Activated naive CD8-positive, alpha-beta T cell treated with anti-CD3 and anti-CD28 coated beads, Interleukin-2, amount 50 U/mL, for 24 hours (primary cell): ENCODE measurements at regions not wholly inside any gene's neighbourhood (a gene's known extent, or its start where the extent isn't known, plus 50 kb on each side); places are given as distances from the start of the nearest gene placed in this dataset.

Experiments used
- ATAC-seq: fragments of 150-1000 bp; cut with Tn5 transposase; one replicate; pipeline ENCODE4 v1.10.0; 2021
- DNase-seq: peaks from one replicate; pipeline ENCODE4 v3.0.0; 2021
- H3K27ac Mint-ChIP-seq: one replicate; pipeline ENCODE4 v1.8.0; 2021; ENCODE audit warnings: mild to moderate bottlenecking, mixed read lengths
- H3K27me3 Mint-ChIP-seq: one replicate; pipeline ENCODE4 v1.8.0; 2021; ENCODE audit warnings: mixed read lengths
- H3K36me3 Mint-ChIP-seq: one replicate; pipeline ENCODE4 v1.8.0; 2021; ENCODE audit warnings: low read depth, mixed read lengths
- H3K4me1 Mint-ChIP-seq: one replicate; pipeline ENCODE4 v1.8.0; 2021; ENCODE audit warnings: mixed read lengths
- H3K4me3 Mint-ChIP-seq: one replicate; pipeline ENCODE4 v1.8.0; 2021; ENCODE audit warnings: mild to moderate bottlenecking, moderate library complexity, mixed read lengths
- H3K9me3 Mint-ChIP-seq: one replicate; pipeline ENCODE4 v1.8.0; 2021; ENCODE audit warnings: mixed read lengths

GRCh38 chr14:48963231-48963790 is 622.9 kb downstream of the RPS29 start:
- H3K36me3 Mint-ChIP-seq = no peaks in the 10 kb centered on the region
- ATAC-seq = no peak
- DNase-seq = no peak
- H3K4me1 Mint-ChIP-seq = no peaks in the 10 kb centered on the region
- H3K27ac Mint-ChIP-seq = no peak overlapping the region
- H3K9me3 Mint-ChIP-seq = no peaks in the 10 kb centered on the region
- no peaks in the 10 kb centered on the region for H3K27me3 Mint-ChIP-seq
- no peak overlapping the region for H3K4me3 Mint-ChIP-seq

- no peak overlapping the region for H3K4me3 Mint-ChIP-seq
- peaks cover 8% of the 10 kb centered on the region for H3K9me3 Mint-ChIP-seq
- no peaks in the 10 kb centered on the region for H3K27me3 Mint-ChIP-seq
- H3K4me1 Mint-ChIP-seq = no peaks in the 10 kb centered on the region
- no peak for DNase-seq
- no peak for ATAC-seq
- no peak overlapping the region for H3K27ac Mint-ChIP-seq
- no peaks in the 10 kb centered on the region for H3K36me3 Mint-ChIP-seq
Measured at GRCh38 chr14:48957486-48957885, 628.7 kb downstream of the RPS29 start.

- Mint-ChIP-seq H3K27ac (no peak overlapping the region), H3K36me3 (no peaks in the 10 kb centered on the region), H3K4me1 (no peaks in the 10 kb centered on the region), H3K27me3 (no peaks in the 10 kb centered on the region), H3K9me3 (peaks cover 8% of the 10 kb centered on the region), H3K4me3 (no peak overlapping the region)
- ATAC-seq (no peak), DNase-seq (no peak)
Measured at GRCh38 chr14:48955857-48956256, 630.3 kb downstream of the RPS29 start.

- Mint-ChIP-seq H3K27ac (no peak overlapping the region), H3K27me3 (peaks cover 4% of the 10 kb centered on the region), H3K4me3 (no peak overlapping the region), H3K9me3 (peaks cover 14% of the 10 kb centered on the region), H3K4me1 (no peaks in the 10 kb centered on the region), H3K36me3 (no peaks in the 10 kb centered on the region)
- ATAC-seq (no peak), DNase-seq (no peak)
Measured at GRCh38 chr14:48954446-48954845, 631.7 kb downstream of the RPS29 start.

- Mint-ChIP-seq H3K27me3 (no peaks in the 10 kb centered on the region), H3K36me3 (no peaks in the 10 kb centered on the region), H3K4me3 (no peak overlapping the region), H3K4me1 (no peaks in the 10 kb centered on the region), H3K9me3 (no peaks in the 10 kb centered on the region), H3K27ac (no peak overlapping the region)
- ATAC-seq (no peak), DNase-seq (no peak)
Measured at GRCh38 chr14:48944809-48945208, 641.4 kb downstream of the RPS29 start.

GRCh38 chr14:48943913-48944312 is 642.3 kb downstream of the RPS29 start:
- Mint-ChIP-seq H3K27me3 (no peaks in the 10 kb centered on the region), H3K27ac (no peak overlapping the region), H3K4me3 (no peak overlapping the region), H3K4me1 (no peaks in the 10 kb centered on the region), H3K36me3 (no peaks in the 10 kb centered on the region), H3K9me3 (peaks cover 6% of the 10 kb centered on the region)
- ATAC-seq = no peak
- DNase-seq = no peak

- DNase-seq (no peak), ATAC-seq (no peak)
- Mint-ChIP-seq H3K9me3 (peaks cover 6% of the 10 kb centered on the region), H3K36me3 (no peaks in the 10 kb centered on the region), H3K27ac (no peak overlapping the region), H3K4me1 (no peaks in the 10 kb centered on the region), H3K4me3 (no peak overlapping the region), H3K27me3 (no peaks in the 10 kb centered on the region)
Measured at GRCh38 chr14:48937541-48938195, 648.5 kb downstream of the RPS29 start.

- H3K27me3 Mint-ChIP-seq = no peaks in the 10 kb centered on the region
- no peak overlapping the region for H3K4me3 Mint-ChIP-seq
- ATAC-seq (no peak), DNase-seq (no peak)
- no peaks in the 10 kb centered on the region for H3K4me1 Mint-ChIP-seq
- no peaks in the 10 kb centered on the region for H3K36me3 Mint-ChIP-seq
- no peak overlapping the region for H3K27ac Mint-ChIP-seq
- H3K9me3 Mint-ChIP-seq = peaks cover 6% of the 10 kb centered on the region
Measured at GRCh38 chr14:48936849-48937248, 649.3 kb downstream of the RPS29 start.

- H3K9me3 Mint-ChIP-seq = peaks cover 6% of the 10 kb centered on the region
- ATAC-seq (no peak), DNase-seq (no peak)
- no peaks in the 10 kb centered on the region for H3K4me1 Mint-ChIP-seq
- no peak overlapping the region for H3K4me3 Mint-ChIP-seq
- H3K27me3 Mint-ChIP-seq = no peaks in the 10 kb centered on the region
- H3K36me3 Mint-ChIP-seq = no peaks in the 10 kb centered on the region
- no peak overlapping the region for H3K27ac Mint-ChIP-seq
Measured at GRCh38 chr14:48936362-48936761, 649.8 kb downstream of the RPS29 start.

GRCh38 chr14:48925184-48925583 is 661.0 kb downstream of the RPS29 start:
- Mint-ChIP-seq H3K27ac (no peak overlapping the region), H3K9me3 (no peaks in the 10 kb centered on the region), H3K4me3 (no peak overlapping the region), H3K27me3 (no peaks in the 10 kb centered on the region), H3K36me3 (no peaks in the 10 kb centered on the region), H3K4me1 (no peaks in the 10 kb centered on the region)
- DNase-seq (no peak), ATAC-seq (no peak)

GRCh38 chr14:48914921-48915320 is 671.3 kb downstream of the RPS29 start:
- ATAC-seq (no peak), DNase-seq (no peak)
- no peaks in the 10 kb centered on the region for H3K36me3 Mint-ChIP-seq
- H3K9me3 Mint-ChIP-seq = peaks cover 13% of the 10 kb centered on the region
- H3K4me3 Mint-ChIP-seq = no peak overlapping the region
- no peak overlapping the region for H3K27ac Mint-ChIP-seq
- H3K27me3 Mint-ChIP-seq = no peaks in the 10 kb centered on the region
- no peaks in the 10 kb centered on the region for H3K4me1 Mint-ChIP-seq

GRCh38 chr14:48914382-48914781 is 671.8 kb downstream of the RPS29 start:
- ATAC-seq (no peak), DNase-seq (no peak)
- H3K27me3 Mint-ChIP-seq = no peaks in the 10 kb centered on the region
- peaks cover 13% of the 10 kb centered on the region for H3K9me3 Mint-ChIP-seq
- no peaks in the 10 kb centered on the region for H3K4me1 Mint-ChIP-seq
- no peak overlapping the region for H3K27ac Mint-ChIP-seq
- H3K4me3 Mint-ChIP-seq = no peak overlapping the region
- H3K36me3 Mint-ChIP-seq = no peaks in the 10 kb centered on the region

- Mint-ChIP-seq H3K4me1 (no peaks in the 10 kb centered on the region), H3K9me3 (no peaks in the 10 kb centered on the region), H3K27me3 (no peaks in the 10 kb centered on the region), H3K27ac (no peak overlapping the region), H3K4me3 (no peak overlapping the region), H3K36me3 (no peaks in the 10 kb centered on the region)
- DNase-seq = no peak
- no peak for ATAC-seq
Measured at GRCh38 chr14:48900565-48900964, 685.6 kb downstream of the RPS29 start.

- Mint-ChIP-seq H3K4me3 (no peak overlapping the region), H3K4me1 (no peaks in the 10 kb centered on the region), H3K36me3 (no peaks in the 10 kb centered on the region), H3K27me3 (no peaks in the 10 kb centered on the region), H3K9me3 (no peaks in the 10 kb centered on the region), H3K27ac (no peak overlapping the region)
- ATAC-seq (no peak), DNase-seq (no peak)
Measured at GRCh38 chr14:48890333-48890732, 695.8 kb downstream of the RPS29 start.

- no peaks in the 10 kb centered on the region for H3K4me1 Mint-ChIP-seq
- no peaks in the 10 kb centered on the region for H3K36me3 Mint-ChIP-seq
- H3K27ac Mint-ChIP-seq = no peak overlapping the region
- no peak for DNase-seq
- no peaks in the 10 kb centered on the region for H3K27me3 Mint-ChIP-seq
- ATAC-seq = no peak
- no peak overlapping the region for H3K4me3 Mint-ChIP-seq
- H3K9me3 Mint-ChIP-seq = peaks cover 4% of the 10 kb centered on the region
Measured at GRCh38 chr14:48876806-48877340, 709.3 kb downstream of the RPS29 start.
